ENCODE measurements at regions not wholly inside any gene's neighbourhood (a gene's known extent, or its start where the extent isn't known, plus 50 kb on each side); places are given as distances from the start of the nearest gene placed in this dataset.

- no peaks in the 10 kb centered on the region for H3K9me3 ChIP-seq
- H3K4me3 ChIP-seq, result no peak overlapping the region
- H3K4me1 ChIP-seq, result no peaks in the 10 kb centered on the region
- TF ChIP-seq POLR2A (IDR thresholded peaks at IDR 0.05) (no peak), CTCF (IDR thresholded peaks at IDR 0.05) (no peak)
- no peaks in the 10 kb centered on the region for H3K27me3 ChIP-seq
- WGBS, 4 donors, result 82 to 92% (median 86%) methylated on average over 6 of the region's 6 CpGs
- no peak for ATAC-seq
- DNase-seq, result no peak
- H3K27ac ChIP-seq, result no peak overlapping the region
- no peaks in the 10 kb centered on the region for H3K36me3 ChIP-seq
- intact Hi-C loops (cut with DNase I), result no loop called here
Measured at GRCh38 chr2:104051766-104052165, 802.1 kb upstream of the POU3F3 start.

- H3K4me3 ChIP-seq, result no peak overlapping the region
- no peak overlapping the region for H3K27ac ChIP-seq
- ATAC-seq, result no peak
- no peak for TF ChIP-seq POLR2A (IDR thresholded peaks at IDR 0.05)
- TF ChIP-seq CTCF (IDR thresholded peaks at IDR 0.05), result no peak
- intact Hi-C loops (cut with DNase I), result no loop called here
- H3K36me3 ChIP-seq, result no peaks in the 10 kb centered on the region
- no peak for DNase-seq
- 69 to 79% (median 73%) methylated on average over 5 of the region's 5 CpGs for WGBS, 4 donors
- no peaks in the 10 kb centered on the region for H3K27me3 ChIP-seq
- no peaks in the 10 kb centered on the region for H3K9me3 ChIP-seq
- no peaks in the 10 kb centered on the region for H3K4me1 ChIP-seq
Measured at GRCh38 chr2:104052356-104052755, 801.6 kb upstream of the POU3F3 start.

- no peak for TF ChIP-seq POLR2A (IDR thresholded peaks at IDR 0.05)
- no peak for TF ChIP-seq CTCF (IDR thresholded peaks at IDR 0.05)
- H3K4me3 ChIP-seq, result no peak overlapping the region
- DNase-seq (no peak), ATAC-seq (no peak)
- 74 to 94% (median 78%) methylated on average over 1 of the region's 1 CpG for WGBS, 4 donors
- H3K27ac ChIP-seq, result no peak overlapping the region
- H3K9me3 ChIP-seq, result peaks cover 0 to 6% (median 0%) of the 10 kb centered on the region in 12 donors
- H3K27me3 ChIP-seq, result no peaks in the 10 kb centered on the region
- no peaks in the 10 kb centered on the region for H3K4me1 ChIP-seq
- intact Hi-C loops (cut with DNase I), result no loop called here
- no peaks in the 10 kb centered on the region for H3K36me3 ChIP-seq
Measured at GRCh38 chr2:104056451-104056850, 797.5 kb upstream of the POU3F3 start.

- H3K4me1 ChIP-seq, result no peaks in the 10 kb centered on the region
- 58 to 66% (median 60%) methylated on average over 2 of the region's 2 CpGs for WGBS, 4 donors
- no peaks in the 10 kb centered on the region for H3K36me3 ChIP-seq
- TF ChIP-seq POLR2A (IDR thresholded peaks at IDR 0.05) (no peak), CTCF (IDR thresholded peaks at IDR 0.05) (no peak)
- H3K4me3 ChIP-seq, result no peak overlapping the region
- ATAC-seq (no peak), DNase-seq (no peak)
- H3K27ac ChIP-seq, result no peak overlapping the region
- intact Hi-C loops (cut with DNase I), result no loop called here
- H3K27me3 ChIP-seq, result no peaks in the 10 kb centered on the region
- H3K9me3 ChIP-seq, result peaks cover 0 to 9% (median 0%) of the 10 kb centered on the region in 12 donors
Measured at GRCh38 chr2:104068665-104069064, 785.2 kb upstream of the POU3F3 start.
